ENCODE measurements at regions not wholly inside any gene's neighbourhood (a gene's known extent, or its start where the extent isn't known, plus 50 kb on each side); places are given as distances from the start of the nearest gene placed in this dataset.

GRCh38 chr7:41135511-41135910 lies 567.4 kb downstream of the INHBA start:
- DNase-seq (ENCODE audit: low spot score): no peak

GRCh38 chr7:41134300-41135255 lies 568.3 kb downstream of the INHBA start:
- no peak for DNase-seq (ENCODE audit: low spot score)

GRCh38 chr7:41133690-41134299 lies 569.1 kb downstream of the INHBA start:
- no peak for DNase-seq (ENCODE audit: low spot score)

GRCh38 chr7:41131956-41132355 lies 570.9 kb downstream of the INHBA start:
- DNase-seq (ENCODE audit: low spot score): no peak

GRCh38 chr7:41130561-41131236 lies 572.2 kb downstream of the INHBA start:
- no peak for DNase-seq (ENCODE audit: low spot score)

GRCh38 chr7:41130086-41130485 lies 572.8 kb downstream of the INHBA start:
- DNase-seq (ENCODE audit: low spot score): no peak

GRCh38 chr7:41125343-41125742 lies 577.5 kb downstream of the INHBA start:
- DNase-seq (ENCODE audit: low spot score): no peak

GRCh38 chr7:41122256-41122987 lies 580.5 kb downstream of the INHBA start:
- no peak for DNase-seq (ENCODE audit: low spot score)

GRCh38 chr7:41121228-41121627 lies 581.7 kb downstream of the INHBA start:
- no peak for DNase-seq (ENCODE audit: low spot score)

GRCh38 chr7:41118486-41118885 lies 584.4 kb downstream of the INHBA start:
- no peak for DNase-seq (ENCODE audit: low spot score)

GRCh38 chr7:41117431-41117830 lies 585.5 kb downstream of the INHBA start:
- DNase-seq (ENCODE audit: low spot score): no peak

- no peak for DNase-seq (ENCODE audit: low spot score)
Observed at GRCh38 chr7:41116817-41117216, 586.1 kb downstream of the INHBA start.

- DNase-seq (ENCODE audit: low spot score): no peak
Observed at GRCh38 chr7:41116337-41116736, 586.6 kb downstream of the INHBA start.

GRCh38 chr7:41114691-41115090 lies 588.2 kb downstream of the INHBA start:
- DNase-seq (ENCODE audit: low spot score): peak; percentile 26

GRCh38 chr7:41114131-41114530 lies 588.8 kb downstream of the INHBA start:
- DNase-seq (ENCODE audit: low spot score): no peak

GRCh38 chr7:41113719-41114118 lies 589.2 kb downstream of the INHBA start:
- no peak for DNase-seq (ENCODE audit: low spot score)

GRCh38 chr7:41110186-41110585 lies 592.7 kb downstream of the INHBA start:
- DNase-seq (ENCODE audit: low spot score): no peak

GRCh38 chr7:41108821-41109220 lies 594.1 kb downstream of the INHBA start:
- no peak for DNase-seq (ENCODE audit: low spot score)

- DNase-seq (ENCODE audit: low spot score): no peak
Observed at GRCh38 chr7:41107938-41108448, 594.9 kb downstream of the INHBA start.

GRCh38 chr7:41107330-41107937 lies 595.5 kb downstream of the INHBA start:
- peak; percentile 80 for DNase-seq (ENCODE audit: low spot score)

GRCh38 chr7:41104631-41105030 lies 598.3 kb downstream of the INHBA start:
- no peak for DNase-seq (ENCODE audit: low spot score)
